OCI-LY3 (cell line): ENCODE measurements at regions not wholly inside any gene's neighbourhood (a gene's known extent, or its start where the extent isn't known, plus 50 kb on each side); places are given as distances from the start of the nearest gene placed in this dataset.

Experiments
- H2AFZ ChIP-seq: fragments of 200-600, 300-600 bp; shearing (Covaris generic); 2 replicates; pipeline ENCODE4 v1.6.0; 2014; ENCODE audit warnings: antibody characterized with exemption, low read depth, low read length
- H3K27ac ChIP-seq: fragments of 200-600, 300-600 bp; sonication (generic); 2 replicates; pipeline ENCODE4 v1.5.1; 2014; ENCODE audit warnings: mild to moderate bottlenecking, low read length, moderate library complexity, mixed read lengths
- H3K27me3 ChIP-seq: fragments of 200-600, 300-600 bp; sonication (generic); 2 replicates; pipeline ENCODE4 v1.6.1; 2014; ENCODE audit warnings: low read depth, low read length, mixed read lengths
- H3K36me3 ChIP-seq: fragments of 200-600, 300-600 bp; sonication (generic); replicated peaks from 2 replicates; pipeline ENCODE3; 2014; ENCODE audit warnings: low read depth, low read length, mixed read lengths
- H3K4me1 ChIP-seq: fragments of 300-600, 200-600 bp; sonication (generic); 2 replicates; pipeline ENCODE4 v1.6.1; 2014; ENCODE audit warnings: low read length, mixed read lengths
- H3K4me2 ChIP-seq: fragments of 200-600, 300-600 bp; sonication (generic); 2 replicates; pipeline ENCODE4 v1.6.1; 2014; ENCODE audit warnings: low read length, mixed read lengths
- H3K4me3 ChIP-seq: fragments of 300-600, 200-600 bp; sonication (generic); 2 replicates; pipeline ENCODE4 v1.5.1; 2014; ENCODE audit warnings: antibody characterized with exemption, mild to moderate bottlenecking, low read length, moderate library complexity
- H3K79me2 ChIP-seq: fragments of 300-600, 200-600 bp; shearing (Covaris generic); 2 replicates; pipeline ENCODE4 v1.6.1; 2014; ENCODE audit warnings: mild to moderate bottlenecking, low read length, mixed read lengths
- H3K9ac ChIP-seq: fragments of 300-600, 200-600 bp; shearing (Covaris generic); 2 replicates; pipeline ENCODE4 v1.6.0; 2014; ENCODE audit warnings: mild to moderate bottlenecking, low read length, moderate library complexity
- H3K9me3 ChIP-seq: fragments of 200-600, 300-600 bp; shearing (Covaris generic); 2 replicates; pipeline ENCODE4 v1.6.1; 2014; ENCODE audit warnings: low read length, mixed read lengths; ENCODE audit not compliant: insufficient read depth
- H4K20me1 ChIP-seq: fragments of 200-600, 300-600 bp; sonication (generic); 2 replicates; pipeline ENCODE4 v1.6.1; 2016; ENCODE audit warnings: low read length, mixed read lengths; ENCODE audit not compliant: insufficient read depth
- CTCF ChIP-seq: fragments of 200-600, 300-600 bp; sonication (generic); IDR thresholded peaks from 2 replicates; pipeline ENCODE4 v1.5.1; 2014; ENCODE audit warnings: antibody characterized with exemption, low read length, low read depth
- EZH2phosphoT487 ChIP-seq: fragments of 200-600 bp; shearing (Covaris generic); IDR thresholded peaks from 2 replicates; pipeline ENCODE4 v1.6.1; 2018; ENCODE audit warnings: antibody characterized with exemption, mixed run types, low read depth

GRCh38 chr21:28705616-28706015 lies 287.1 kb downstream of the LTN1 start:
- Histone ChIP-seq H2AFZ (no peak overlapping the region), H4K20me1 (no peaks in the 10 kb centered on the region), H3K36me3 (no peaks in the 10 kb centered on the region), H3K79me2 (no peaks in the 10 kb centered on the region), H3K4me2 (no peak overlapping the region), H3K4me3 (no peak overlapping the region), H3K4me1 (no peaks in the 10 kb centered on the region), H3K27me3 (no peaks in the 10 kb centered on the region), H3K27ac (no peak overlapping the region), H3K9me3 (no peaks in the 10 kb centered on the region), H3K9ac (no peak overlapping the region)
- TF ChIP-seq CTCF (no peak), EZH2phosphoT487 (no peak)

- no peaks in the 10 kb centered on the region for H3K79me2 ChIP-seq
- no peaks in the 10 kb centered on the region for H4K20me1 ChIP-seq
- no peak overlapping the region for H3K9ac ChIP-seq
- H3K4me1 ChIP-seq, result no peaks in the 10 kb centered on the region
- H3K36me3 ChIP-seq, result no peaks in the 10 kb centered on the region
- TF ChIP-seq EZH2phosphoT487 (no peak), CTCF (no peak)
- no peak overlapping the region for H2AFZ ChIP-seq
- H3K27ac ChIP-seq, result no peak overlapping the region
- H3K4me3 ChIP-seq, result no peak overlapping the region
- no peaks in the 10 kb centered on the region for H3K9me3 ChIP-seq
- no peaks in the 10 kb centered on the region for H3K27me3 ChIP-seq
- H3K4me2 ChIP-seq, result no peak overlapping the region
These were observed 287.9 kb downstream of the LTN1 start for GRCh38 chr21:28704746-28705145.

GRCh38 chr21:28703861-28704260 lies 288.8 kb downstream of the LTN1 start:
- H3K9me3 ChIP-seq, result no peaks in the 10 kb centered on the region
- no peaks in the 10 kb centered on the region for H3K27me3 ChIP-seq
- H3K4me3 ChIP-seq, result no peak overlapping the region
- TF ChIP-seq EZH2phosphoT487, result no peak
- TF ChIP-seq CTCF, result no peak
- H3K4me2 ChIP-seq, result no peak overlapping the region
- H3K79me2 ChIP-seq, result no peaks in the 10 kb centered on the region
- H4K20me1 ChIP-seq, result no peaks in the 10 kb centered on the region
- H3K9ac ChIP-seq, result no peak overlapping the region
- H3K36me3 ChIP-seq, result no peaks in the 10 kb centered on the region
- H3K27ac ChIP-seq, result no peak overlapping the region
- no peaks in the 10 kb centered on the region for H3K4me1 ChIP-seq
- no peak overlapping the region for H2AFZ ChIP-seq

- Histone ChIP-seq H3K9me3 (no peaks in the 10 kb centered on the region), H3K36me3 (no peaks in the 10 kb centered on the region), H3K4me2 (no peak overlapping the region), H3K79me2 (no peaks in the 10 kb centered on the region), H3K27ac (no peak overlapping the region), H4K20me1 (no peaks in the 10 kb centered on the region), H3K4me1 (no peaks in the 10 kb centered on the region), H3K27me3 (no peaks in the 10 kb centered on the region), H3K9ac (no peak overlapping the region), H3K4me3 (no peak overlapping the region), H2AFZ (no peak overlapping the region)
- TF ChIP-seq EZH2phosphoT487, result no peak
- TF ChIP-seq CTCF, result no peak
These were observed 292.9 kb downstream of the LTN1 start for GRCh38 chr21:28699596-28700259.
